HG03342 (cell line): ENCODE measurements at regions not wholly inside any gene's neighbourhood (a gene's known extent, or its start where the extent isn't known, plus 50 kb on each side); places are given as distances from the start of the nearest gene placed in this dataset.

Experiments used
- ATAC-seq: cut with Tn5 transposase; IDR thresholded peaks from one replicate; pipeline ENCODE4 v1.9.1; 2021; ENCODE audit warnings: mild to moderate bottlenecking, moderate library complexity; ENCODE audit not compliant: unreplicated experiment

DNA sequence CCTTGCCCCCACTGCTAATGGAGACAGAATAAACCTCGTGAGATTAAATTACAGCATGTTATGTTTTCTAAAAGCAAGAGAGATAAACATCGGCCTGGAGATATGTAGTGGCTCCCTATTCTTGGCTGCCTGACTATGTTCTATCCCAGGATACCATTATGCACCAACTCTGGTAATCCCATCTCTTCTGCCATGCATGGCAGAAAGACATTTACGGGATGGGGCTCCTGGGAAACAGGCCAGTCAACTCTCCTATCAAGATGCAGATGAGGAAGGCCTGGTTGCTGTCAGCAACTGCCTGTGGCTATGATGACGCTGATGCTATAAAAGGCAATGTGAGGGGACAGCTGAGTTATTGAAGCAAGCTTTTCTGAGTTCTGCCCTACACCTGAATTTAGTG, 166.2 kb upstream of the VCX3A start:
- no peak for ATAC-seq

DNA sequence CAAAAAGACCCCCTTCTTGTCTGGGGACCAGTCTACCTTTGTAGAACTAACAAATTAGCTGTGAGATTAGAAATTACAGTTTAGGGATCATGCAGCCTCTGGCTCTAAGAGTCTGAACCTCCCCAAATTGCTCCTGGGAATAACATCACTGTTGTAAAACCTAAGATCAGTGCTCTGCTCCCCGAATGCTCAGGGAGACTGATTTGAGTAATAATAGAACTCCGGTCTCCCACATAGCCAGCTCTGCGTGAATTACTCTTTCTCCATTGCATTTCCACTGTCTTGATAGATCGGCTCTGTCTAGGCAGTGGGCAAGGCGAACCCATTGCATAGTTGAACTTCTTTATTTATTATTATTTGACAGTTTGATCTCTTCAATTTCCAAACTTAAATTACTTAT, 160.8 kb upstream of the VCX3A start:
- no peak for ATAC-seq

DNA sequence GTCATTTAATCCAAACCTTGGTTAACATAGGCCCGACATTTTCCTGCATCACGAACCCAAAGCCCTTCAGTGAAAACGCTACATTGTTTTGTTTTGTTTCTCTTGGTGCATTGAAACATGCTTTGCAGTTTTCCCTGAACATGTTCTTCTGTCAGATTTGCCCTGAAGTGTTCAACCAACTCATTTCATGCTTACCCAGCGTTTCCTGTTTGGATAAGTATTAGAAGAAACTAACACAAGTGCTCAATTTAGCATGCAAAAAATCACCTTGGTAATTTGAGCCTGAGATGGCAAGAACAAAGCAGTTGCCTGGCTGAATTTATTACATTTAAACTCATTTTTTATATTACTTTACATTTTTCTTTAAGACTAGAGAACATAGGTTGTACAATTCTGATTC, 160.1 kb upstream of the VCX3A start:
- no peak for ATAC-seq

DNA sequence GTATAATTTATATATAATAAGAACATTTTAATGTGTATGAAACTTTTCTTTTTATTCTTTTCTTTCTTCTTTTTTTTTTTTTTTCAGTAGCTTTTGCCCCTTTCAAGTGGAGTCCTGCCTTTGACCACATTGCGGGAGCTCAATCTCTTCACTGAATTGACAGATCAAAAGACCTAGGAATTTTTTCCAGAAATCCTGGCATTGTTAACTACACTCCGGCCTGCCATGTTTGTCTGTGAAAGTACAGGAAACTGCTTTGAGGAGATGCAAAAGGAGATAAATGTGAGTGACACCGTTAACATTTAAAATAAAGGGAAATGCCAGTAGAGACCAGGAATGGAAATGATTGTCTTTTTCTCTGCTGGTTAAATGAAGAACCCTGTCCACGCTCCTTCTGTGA, 159.3 kb upstream of the VCX3A start:
- ATAC-seq = no peak

DNA sequence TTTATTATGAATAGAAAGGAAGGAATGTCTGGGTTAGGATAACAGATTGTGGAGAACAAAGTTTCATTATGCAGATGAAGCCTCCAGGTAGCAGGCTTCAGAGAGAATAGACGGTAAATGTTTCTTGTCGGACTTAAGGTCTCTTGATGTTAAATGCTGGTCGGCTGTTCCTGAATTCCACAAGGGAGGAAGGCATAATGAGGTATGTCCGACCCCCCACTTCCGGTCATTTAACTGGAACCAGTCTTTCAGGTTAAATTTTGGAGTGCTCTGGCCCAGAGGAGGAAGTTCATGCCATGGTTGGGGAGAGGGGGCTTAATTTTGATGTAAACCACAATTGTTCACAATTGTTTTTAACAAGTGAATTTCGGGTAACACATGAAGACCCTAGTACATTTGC, 158.1 kb upstream of the VCX3A start:
- no peak for ATAC-seq

DNA sequence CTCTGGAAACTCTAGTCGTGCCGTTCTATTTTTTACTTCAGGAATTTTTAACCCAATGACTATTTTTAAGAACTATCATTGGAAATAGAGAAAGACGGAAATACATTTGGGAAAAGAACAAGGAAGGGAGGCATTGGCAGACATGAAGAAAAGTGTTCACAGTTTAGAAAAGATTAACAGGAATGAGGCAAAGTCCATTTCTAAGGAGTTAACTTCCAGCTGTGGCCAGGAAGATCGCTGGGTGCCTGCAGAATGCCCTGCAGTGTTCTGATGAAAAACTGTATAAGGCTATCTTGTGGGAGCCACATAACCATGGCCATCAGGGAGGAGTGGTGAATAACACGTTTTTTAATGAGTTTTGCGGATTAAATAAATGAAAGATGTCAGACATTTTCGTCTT, 150.6 kb upstream of the VCX3A start:
- no peak for ATAC-seq

DNA sequence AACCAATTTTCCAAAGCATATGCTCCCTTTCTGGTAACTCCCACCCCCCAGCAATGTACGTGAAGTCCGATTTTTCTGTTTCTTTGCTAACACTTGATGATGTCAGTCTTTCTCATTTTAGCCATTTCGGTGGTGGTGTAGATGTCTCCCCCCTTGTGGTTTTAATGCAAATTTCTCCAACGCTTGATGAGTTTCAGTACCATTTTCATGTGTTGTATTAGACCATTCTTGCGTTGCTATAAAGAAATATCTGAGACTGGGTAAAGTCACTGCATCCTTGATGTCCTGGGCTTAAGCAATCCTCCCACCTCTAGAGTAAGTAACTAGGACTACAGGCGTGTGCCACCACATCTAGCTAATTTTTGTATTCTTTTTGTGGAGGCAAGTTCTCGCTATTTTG, 148.4 kb upstream of the VCX3A start:
- ATAC-seq = peak; percentile 75

DNA sequence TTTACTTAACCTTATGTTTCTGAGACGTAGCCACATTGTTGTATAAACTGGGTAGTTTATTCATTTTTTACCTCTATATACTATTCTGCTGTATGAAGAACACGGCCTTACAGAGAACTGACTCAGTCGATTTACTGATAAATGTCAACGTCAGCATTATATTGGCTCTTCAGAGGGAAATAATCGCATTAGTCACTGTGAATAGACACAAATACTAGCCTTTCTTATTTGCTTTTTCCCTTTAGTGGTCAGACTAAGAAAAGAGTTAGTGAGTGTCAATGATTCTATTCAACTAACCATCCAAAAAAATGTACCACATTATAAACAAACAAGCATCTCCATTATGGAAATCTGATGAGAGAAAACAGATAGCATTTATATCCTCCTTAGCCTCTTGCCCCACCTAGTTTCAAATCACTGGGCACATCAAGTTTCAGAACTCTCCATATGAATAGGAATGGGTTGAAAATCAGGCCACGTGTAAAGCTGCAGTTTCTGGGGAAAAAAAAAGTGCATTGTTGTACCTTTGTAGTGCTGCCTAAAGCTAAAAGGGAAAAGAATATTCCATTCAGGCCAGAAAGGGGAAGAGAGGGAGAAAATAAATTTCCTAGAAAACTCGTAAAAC, 146.7 kb upstream of the VCX3A start:
- ATAC-seq = no peak

DNA sequence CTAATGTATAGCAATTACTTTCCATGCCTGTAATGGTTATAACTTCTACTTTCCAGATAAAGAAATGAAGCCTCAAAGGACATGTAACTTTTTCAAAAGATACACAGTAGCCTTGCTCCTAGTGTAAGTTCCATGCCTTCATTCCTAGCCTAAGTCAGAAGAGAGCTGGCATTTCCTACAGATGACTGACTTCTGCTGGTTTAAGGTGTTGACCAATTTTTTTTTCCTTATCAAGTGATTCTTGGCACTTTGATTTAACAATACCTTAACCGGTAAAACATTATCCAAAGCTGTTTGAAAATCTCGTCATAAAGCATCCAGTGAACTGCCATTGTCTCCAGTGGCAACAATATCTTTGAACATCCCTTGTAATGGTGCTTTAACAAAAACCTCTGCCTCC, 145.1 kb upstream of the VCX3A start:
- no peak for ATAC-seq

DNA sequence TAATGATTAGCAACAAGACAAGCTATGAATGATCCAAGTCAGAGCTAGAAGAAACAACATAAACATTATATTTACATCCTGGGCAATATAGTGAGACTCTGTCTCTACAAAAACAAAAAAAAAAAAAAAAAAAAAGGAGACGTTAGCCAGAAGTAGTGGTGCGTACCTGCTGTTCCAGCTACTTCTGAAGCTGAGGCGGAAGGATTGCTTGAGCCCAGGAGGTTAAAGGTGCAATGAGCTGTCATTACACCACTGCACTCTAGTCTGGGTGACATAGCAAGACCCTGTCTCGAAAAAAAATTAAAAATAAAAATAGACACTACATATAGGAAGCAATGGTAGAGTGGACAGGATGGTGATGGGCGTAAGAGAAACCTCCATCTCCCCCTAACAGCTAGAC, 144.6 kb upstream of the VCX3A start:
- ATAC-seq = no peak

DNA sequence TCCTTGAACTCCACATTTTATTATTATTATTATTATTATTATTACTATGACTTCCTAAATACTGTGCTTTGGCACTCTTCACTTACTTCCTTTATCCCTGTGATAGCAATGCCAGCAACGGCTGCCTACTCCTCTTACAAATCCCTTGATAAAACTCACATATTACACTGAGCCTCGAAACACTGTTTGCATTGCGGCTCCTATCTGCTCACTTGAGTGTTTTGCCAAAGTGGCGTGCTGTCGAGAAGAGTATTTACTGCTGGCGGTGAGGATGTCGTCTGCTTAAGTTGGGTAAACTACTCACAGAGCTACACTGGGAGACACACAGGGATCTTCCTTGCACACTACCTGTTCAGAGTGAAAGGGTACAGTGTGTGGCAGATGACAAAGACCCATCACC, 143.4 kb upstream of the VCX3A start:
- no peak for ATAC-seq

DNA sequence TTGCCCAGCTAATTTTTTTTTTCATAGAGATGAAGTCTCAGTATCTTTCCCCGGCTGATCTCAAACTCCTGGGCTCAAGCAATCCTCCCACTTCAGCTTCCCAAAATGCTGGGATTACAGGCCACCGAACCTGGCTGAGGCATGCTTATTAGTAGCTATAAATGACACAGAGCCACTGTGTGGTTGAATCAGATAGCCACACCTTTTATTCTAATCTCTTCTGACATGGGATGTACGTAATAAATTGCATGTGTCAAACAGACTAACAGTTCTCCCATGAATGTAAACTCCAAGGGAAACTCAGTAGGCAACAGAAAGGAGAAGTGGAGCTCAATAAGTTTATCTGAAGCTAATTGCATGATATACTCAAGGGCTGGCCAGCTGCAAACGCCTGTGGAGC, 139.8 kb upstream of the VCX3A start:
- no peak for ATAC-seq

DNA sequence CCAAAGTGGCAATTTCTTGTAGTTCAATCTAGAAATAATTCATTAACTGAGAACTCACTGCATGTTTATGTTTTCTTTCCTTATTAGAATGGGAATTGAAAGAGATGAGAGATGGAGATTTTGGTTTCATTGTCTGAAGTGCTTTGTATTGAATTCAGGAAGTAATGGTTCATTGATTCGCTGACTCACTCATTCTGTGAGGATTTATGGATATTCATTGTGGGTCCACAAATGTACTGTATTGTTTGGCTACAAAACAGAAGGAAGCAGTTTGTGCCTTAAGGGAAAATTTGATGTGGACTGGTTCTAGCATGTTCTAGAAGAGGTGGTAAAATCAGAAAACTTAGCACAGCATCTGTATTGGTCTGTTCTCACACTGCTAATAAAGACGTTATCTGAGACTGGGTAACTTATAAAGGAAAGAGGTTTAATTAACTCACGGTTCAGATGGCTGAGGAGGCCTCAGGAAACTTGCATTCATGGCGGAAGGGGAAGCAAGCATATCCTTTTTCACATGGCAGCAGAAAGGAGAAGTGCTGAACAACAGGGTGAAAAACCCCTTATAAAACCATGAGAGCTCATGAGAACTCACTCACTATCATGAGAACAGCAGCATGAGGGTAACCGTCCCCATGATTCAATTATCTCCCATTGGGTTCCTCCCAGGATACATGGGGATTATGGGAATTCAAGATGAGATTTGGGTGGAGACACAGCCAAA, 132.3 kb upstream of the VCX3A start:
- ATAC-seq = peak; percentile 70

DNA sequence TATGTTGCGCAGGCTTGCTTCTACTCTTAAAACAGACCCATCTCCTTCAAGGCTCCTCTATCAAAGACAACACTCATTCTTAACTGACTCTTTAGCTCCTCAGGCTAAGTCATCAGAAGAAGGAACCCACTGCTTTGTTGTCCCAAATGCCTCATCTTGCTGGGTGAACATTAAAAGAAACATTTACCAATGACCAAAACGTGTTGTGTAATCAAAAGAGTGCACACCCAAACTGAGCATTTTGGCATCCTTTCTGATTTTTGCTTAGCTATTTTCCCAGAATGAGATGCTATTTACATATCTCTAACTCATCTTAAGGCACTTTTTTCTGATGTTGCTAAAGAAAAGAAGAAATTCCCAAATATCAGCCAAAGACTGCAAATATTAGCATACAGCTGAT, 131.7 kb upstream of the VCX3A start:
- ATAC-seq = no peak

DNA sequence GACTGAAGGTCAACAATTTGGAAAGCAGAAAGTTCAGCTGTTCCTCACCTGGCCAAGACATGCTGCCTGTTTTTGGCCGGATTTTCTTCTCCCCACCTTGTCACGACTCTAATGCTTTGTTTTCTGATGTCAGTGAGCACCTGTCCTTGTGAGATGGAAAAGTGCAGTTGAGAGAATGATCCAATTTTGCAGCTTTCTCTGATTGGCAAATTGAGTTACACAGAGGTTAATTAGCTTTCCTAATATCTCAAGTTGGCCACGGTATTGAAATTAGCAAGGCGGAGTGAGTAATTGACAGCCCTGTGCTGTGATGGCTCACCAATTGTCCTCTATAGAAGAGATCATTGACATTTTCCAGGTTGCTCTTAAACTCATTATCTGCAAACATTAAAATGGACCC, 126.8 kb upstream of the VCX3A start:
- ATAC-seq = no peak

DNA sequence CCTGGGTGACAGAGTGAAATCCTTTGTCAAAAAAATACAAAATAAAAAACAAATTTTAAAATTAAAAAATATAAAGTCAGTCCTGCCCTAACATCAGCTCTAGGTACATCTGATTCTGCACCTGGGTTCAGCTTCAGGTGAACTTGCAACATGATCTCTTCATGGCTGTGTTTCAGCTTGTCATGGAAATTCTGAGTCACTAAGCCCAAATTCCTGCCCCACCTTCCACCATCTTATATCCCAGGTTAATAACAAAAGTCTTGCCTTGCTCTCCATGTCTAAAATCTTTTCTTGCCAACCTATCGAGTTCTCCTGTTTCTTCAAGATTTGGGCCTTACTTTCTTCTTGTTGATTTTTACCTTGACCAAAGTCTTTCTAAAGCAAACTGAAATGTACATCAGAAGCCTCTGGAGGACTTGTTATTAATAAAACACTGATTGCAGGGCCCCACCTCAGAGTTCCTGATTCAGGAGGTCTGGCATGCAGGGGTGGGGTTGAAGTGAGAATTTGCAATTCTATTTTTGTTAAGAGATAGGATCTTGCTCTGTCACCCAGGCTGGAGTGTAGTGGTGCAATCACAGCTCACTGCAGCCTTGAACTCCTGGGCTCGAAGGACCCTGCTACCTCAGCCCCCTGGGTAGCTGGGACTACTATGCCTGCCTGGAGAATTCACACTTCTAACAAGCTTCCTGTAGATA, 125.8 kb upstream of the VCX3A start:
- ATAC-seq = no peak

DNA sequence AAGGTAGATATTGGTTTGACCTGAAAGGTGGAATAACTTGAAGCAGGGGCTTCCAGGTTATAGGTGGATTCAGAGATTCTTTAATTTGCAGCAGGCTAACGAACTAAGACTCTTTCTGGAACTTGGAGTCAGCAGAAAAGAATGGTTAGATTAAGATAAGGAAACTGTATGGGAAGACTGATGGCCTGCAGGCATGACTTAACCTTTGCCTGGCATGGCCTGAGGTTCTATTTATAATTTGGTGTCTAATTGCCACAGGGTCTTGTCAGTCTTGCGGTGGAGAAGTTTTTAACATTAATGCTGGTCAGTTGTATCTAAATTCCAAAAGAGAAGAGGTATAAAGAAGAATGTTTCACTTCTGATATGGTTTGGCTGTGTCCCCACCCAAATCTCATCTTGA, 110.3 kb upstream of the VCX3A start:
- ATAC-seq = no peak

DNA sequence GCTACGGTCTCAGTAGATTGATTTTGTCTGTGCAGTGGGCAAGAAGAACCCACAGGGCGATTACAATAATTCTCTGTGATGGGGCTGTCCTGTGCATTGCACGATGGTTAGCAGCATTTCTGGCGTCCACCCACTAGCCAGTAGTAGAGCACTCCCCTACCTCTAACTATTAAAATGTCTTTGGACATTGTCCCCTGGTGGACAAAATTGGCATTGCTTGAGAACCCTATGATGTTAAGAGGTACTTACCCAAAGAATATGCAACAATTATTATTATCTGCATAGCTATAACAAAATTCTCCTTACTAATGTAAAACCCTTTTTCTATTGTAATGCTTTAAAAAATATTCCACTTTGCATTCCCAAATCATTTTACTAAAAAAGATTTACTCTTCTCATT, 109.5 kb upstream of the VCX3A start:
- no peak for ATAC-seq

DNA sequence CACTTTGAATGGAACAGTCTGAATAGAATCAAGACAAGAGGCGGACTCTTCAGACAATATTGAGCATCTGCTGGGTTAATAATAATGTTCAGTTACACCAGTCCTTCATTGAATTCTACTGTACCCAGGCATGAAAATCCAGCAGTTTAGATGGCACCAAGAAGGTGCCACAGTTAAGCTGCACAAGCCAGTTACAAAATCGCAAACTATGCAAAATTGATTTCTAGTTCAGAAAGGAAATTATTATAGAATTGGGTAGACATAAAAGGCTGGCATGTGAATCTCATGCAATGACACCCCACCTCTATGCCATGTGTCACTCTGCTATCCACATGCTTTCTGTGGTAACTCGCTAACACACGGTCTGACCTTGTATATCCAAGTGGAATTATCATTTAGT, 105.8 kb upstream of the VCX3A start:
- ATAC-seq = no peak

DNA sequence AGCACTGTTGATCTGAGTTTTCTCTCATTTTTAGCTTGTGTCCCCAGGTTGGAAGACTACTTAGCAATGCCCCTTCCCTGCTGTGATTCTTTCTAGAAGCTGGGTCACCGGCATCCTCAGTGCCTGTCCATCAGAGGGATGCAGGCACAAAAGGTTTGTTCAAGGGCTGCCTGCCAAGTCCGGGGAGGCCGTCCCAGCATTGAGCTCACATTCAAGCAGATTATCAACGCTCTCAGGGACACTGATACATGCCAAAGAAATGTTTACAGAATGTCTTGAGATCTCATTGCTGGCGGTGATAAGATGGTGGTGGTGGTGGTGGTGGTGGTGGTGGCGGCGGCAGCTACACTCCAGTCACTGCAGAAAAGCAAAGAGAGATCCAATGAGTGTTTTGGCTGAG, 79.6 kb upstream of the VCX3A start:
- no peak for ATAC-seq

DNA sequence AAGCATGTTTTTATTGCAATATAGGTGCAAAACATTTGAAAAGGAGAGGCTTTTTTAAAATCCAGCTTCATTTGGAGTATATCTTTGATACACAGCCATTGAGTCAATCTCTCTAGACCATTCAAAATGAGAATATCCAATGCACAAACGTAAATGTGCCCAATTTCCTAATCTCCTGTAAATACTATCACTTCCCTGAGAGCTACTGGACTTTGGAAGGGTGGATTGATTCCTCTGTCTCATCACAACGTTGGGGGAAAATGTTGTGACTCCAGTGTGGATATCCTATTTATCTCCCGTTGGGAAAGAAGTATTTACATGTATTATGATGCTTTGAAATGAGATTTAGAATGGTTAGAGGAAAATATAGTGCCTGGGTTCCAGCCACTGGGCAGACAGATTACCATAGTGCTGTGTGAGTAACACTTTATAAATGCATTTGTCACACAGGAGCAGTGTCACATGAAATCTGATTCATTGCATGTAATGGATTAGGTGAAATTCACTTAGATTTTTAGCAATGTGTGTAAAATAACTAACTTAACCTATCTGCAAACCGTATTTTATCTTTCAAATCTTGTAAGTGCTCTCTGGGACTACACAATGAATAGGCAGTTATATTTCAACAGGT, 64.4 kb upstream of the VCX3A start:
- no peak for ATAC-seq
